NCI-H1105 (cell line): ENCODE measurements at regions not wholly inside any gene's neighbourhood (a gene's known extent, or its start where the extent isn't known, plus 50 kb on each side); places are given as distances from the start of the nearest gene placed in this dataset.
A peak's percentile ranks its signal among the peaks of the same experiment; 100 is the strongest.

Source experiments
- DNase-seq: peaks from one replicate; lab custom pipeline; 2025; lab: John Stamatoyannopoulos, UW

- DNase-seq = no peak
Measured at GRCh38 chr7:156480671-156481070, 159.9 kb upstream of the RNF32 start.

GRCh38 chr7:156479596-156479995 lies 161.0 kb upstream of the RNF32 start:
- no peak for DNase-seq

GRCh38 chr7:156478486-156478885 lies 162.1 kb upstream of the RNF32 start:
- no peak for DNase-seq

GRCh38 chr7:156475666-156476065 lies 164.9 kb upstream of the RNF32 start:
- no peak for DNase-seq

- no peak for DNase-seq
Measured at GRCh38 chr7:156475179-156475578, 165.4 kb upstream of the RNF32 start.

- no peak for DNase-seq
Measured at GRCh38 chr7:156474241-156474743, 166.3 kb upstream of the RNF32 start.

- peak; percentile 48 for DNase-seq
Measured at GRCh38 chr7:156473476-156474240, 166.9 kb upstream of the RNF32 start.

- DNase-seq = no peak
Measured at GRCh38 chr7:156472267-156472666, 168.3 kb upstream of the RNF32 start.

- DNase-seq = no peak
Measured at GRCh38 chr7:156470399-156471320, 169.9 kb upstream of the RNF32 start.

- DNase-seq = no peak
Measured at GRCh38 chr7:156466955-156467625, 173.5 kb upstream of the RNF32 start.

- DNase-seq = no peak
Measured at GRCh38 chr7:156466272-156466671, 174.3 kb upstream of the RNF32 start.

GRCh38 chr7:156465186-156465585 lies 175.4 kb upstream of the RNF32 start:
- no peak for DNase-seq

- DNase-seq = no peak
Measured at GRCh38 chr7:156464339-156464738, 176.2 kb upstream of the RNF32 start.

GRCh38 chr7:156463280-156463679 lies 177.3 kb upstream of the RNF32 start:
- no peak for DNase-seq

GRCh38 chr7:156461881-156462665 lies 178.5 kb upstream of the RNF32 start:
- no peak for DNase-seq

GRCh38 chr7:156460858-156461627 lies 179.5 kb upstream of the RNF32 start:
- no peak for DNase-seq

- DNase-seq = no peak
Measured at GRCh38 chr7:156459582-156459981, 181.0 kb upstream of the RNF32 start.

- no peak for DNase-seq
Measured at GRCh38 chr7:156459067-156459466, 181.5 kb upstream of the RNF32 start.

GRCh38 chr7:156458011-156458410 lies 182.6 kb upstream of the RNF32 start:
- DNase-seq = no peak

GRCh38 chr7:156456503-156457115 lies 184.0 kb upstream of the RNF32 start:
- DNase-seq = no peak
